ENCODE measurements at regions not wholly inside any gene's neighbourhood (a gene's known extent, or its start where the extent isn't known, plus 50 kb on each side); places are given as distances from the start of the nearest gene placed in this dataset.

DNA sequence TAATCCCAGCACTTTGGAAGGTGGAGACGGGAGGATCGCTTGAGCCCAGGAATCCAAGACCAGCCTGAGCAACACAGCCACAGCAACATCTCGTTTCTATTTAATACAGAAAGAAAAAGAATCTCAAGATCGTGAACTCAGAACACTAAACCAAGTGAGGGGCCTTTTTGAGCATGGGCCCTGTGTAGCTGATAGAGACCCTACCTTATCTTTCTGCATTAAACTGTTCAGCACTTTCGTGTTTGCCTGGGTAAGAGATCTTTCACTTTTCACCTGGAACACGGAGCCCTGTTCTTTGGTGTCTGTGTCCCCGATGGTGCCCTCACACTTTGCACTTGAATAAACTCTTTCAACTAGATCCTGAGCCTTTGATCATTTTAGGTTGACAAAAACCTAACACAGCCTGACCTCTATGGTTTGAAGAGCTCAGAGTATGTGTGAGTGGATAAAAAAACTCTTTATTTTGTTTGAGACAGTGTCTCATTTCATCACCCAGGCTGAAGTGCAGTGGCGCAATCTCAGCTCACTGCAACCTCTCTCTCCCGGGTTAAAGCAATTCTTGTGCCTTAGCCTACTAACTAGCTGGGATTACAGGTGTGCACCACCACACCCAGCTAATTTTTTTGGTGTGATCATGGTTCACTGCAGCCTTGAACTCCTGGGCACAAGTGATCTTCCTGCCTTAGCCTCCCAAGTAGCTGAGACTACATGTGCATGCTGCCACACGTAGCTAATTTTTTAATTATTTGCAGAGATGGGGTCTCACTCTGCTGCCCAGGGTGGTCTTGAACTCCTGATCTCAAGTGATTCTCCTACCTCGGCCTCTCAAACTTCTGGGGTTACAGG, 83.8 kb upstream of the GRIN2A start:
- TF ChIP-seq, protein P1, sequence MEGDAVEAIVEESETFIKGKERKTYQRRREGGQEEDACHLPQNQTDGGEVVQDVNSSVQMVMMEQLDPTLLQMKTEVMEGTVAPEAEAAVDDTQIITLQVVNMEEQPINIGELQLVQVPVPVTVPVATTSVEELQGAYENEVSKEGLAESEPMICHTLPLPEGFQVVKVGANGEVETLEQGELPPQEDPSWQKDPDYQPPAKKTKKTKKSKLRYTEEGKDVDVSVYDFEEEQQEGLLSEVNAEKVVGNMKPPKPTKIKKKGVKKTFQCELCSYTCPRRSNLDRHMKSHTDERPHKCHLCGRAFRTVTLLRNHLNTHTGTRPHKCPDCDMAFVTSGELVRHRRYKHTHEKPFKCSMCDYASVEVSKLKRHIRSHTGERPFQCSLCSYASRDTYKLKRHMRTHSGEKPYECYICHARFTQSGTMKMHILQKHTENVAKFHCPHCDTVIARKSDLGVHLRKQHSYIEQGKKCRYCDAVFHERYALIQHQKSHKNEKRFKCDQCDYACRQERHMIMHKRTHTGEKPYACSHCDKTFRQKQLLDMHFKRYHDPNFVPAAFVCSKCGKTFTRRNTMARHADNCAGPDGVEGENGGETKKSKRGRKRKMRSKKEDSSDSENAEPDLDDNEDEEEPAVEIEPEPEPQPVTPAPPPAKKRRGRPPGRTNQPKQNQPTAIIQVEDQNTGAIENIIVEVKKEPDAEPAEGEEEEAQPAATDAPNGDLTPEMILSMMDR (IDR thresholded peaks at IDR 0.05): no peak
- no peak for TF ChIP-seq POLR2A (IDR thresholded peaks at IDR 0.05)
